Kidney glomerular epithelial cell (primary cell): ENCODE measurements at regions not wholly inside any gene's neighbourhood (a gene's known extent, or its start where the extent isn't known, plus 50 kb on each side); places are given as distances from the start of the nearest gene placed in this dataset.

Experiments used
- DNase-seq: peaks from one replicate; lab custom pipeline; 2025; lab: John Stamatoyannopoulos, UW

GRCh38 chr6:155527443-155527842 lies 71.8 kb upstream of the NOX3 start:
- DNase-seq: no peak

GRCh38 chr6:155523821-155524651 lies 68.4 kb upstream of the NOX3 start:
- DNase-seq: peak; percentile 2

GRCh38 chr6:155521719-155522118 lies 66.1 kb upstream of the NOX3 start:
- peak; percentile 2 for DNase-seq

- DNase-seq: no peak
These were observed 64.4 kb upstream of the NOX3 start for GRCh38 chr6:155520078-155520477.

GRCh38 chr6:155519176-155519738 lies 63.6 kb upstream of the NOX3 start:
- DNase-seq: no peak

GRCh38 chr6:155517294-155517693 lies 61.7 kb upstream of the NOX3 start:
- DNase-seq: no peak

- no peak for DNase-seq
These were observed 55.2 kb upstream of the NOX3 start for GRCh38 chr6:155510879-155511278.

- no peak for DNase-seq
These were observed 54.3 kb upstream of the NOX3 start for GRCh38 chr6:155509743-155510475.

GRCh38 chr6:155505608-155505989 lies 50.0 kb upstream of the NOX3 start:
- no peak for DNase-seq
